NB4 (cell line): ENCODE measurements at regions not wholly inside any gene's neighbourhood (a gene's known extent, or its start where the extent isn't known, plus 50 kb on each side); places are given as distances from the start of the nearest gene placed in this dataset.

Source experiments
- DNase-seq: peaks from one replicate; pipeline ENCODE4 v3.0.0; 2010; ENCODE audit warnings: low read depth
- H3K4me3 ChIP-seq: one replicate; pipeline ENCODE4 v1.5.1; 2011; ENCODE audit warnings: mild to moderate bottlenecking, low read depth, low read length, moderate library complexity
- MYC ChIP-seq: IDR thresholded peaks from 2 replicates; pipeline ENCODE4 v1.6.1; 2011; ENCODE audit warnings: low read depth, low read length
- POLR2A ChIP-seq: IDR thresholded peaks from 2 replicates; pipeline ENCODE4 v1.6.1; 2011; ENCODE audit warnings: mild to moderate bottlenecking; ENCODE audit not compliant: insufficient read length; ENCODE audit errors: extremely low read depth
- TF ChIP-seq, protein P1 (sequence below): IDR thresholded peaks from one replicate; pipeline ENCODE4 v1.5.1; 2012; ENCODE audit warnings: low read depth, low read length
- TF ChIP-seq, protein P2 (sequence below): IDR thresholded peaks from 2 replicates; pipeline ENCODE4 v1.6.1; 2011; ENCODE audit warnings: low read depth, low read length

DNA sequence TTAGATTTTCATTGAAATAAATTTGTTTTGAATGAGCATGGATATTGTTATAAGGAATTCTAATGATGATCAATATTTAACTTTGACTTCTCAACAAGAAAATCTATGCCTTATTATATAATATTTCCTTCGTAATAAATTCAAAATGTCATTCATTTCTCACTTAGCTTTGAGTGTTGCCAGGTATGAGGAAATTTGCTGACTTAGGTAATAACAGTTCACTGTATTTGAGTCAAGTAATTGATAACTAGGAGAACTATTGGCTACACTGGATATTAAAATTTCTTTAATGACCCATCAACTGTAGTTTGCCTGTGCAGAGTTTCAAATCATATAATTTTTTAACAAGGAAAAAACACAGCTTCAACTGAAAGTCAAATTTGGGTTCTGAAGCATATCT is 746.6 kb downstream of the SLITRK5 start:
- TF ChIP-seq, protein P1, sequence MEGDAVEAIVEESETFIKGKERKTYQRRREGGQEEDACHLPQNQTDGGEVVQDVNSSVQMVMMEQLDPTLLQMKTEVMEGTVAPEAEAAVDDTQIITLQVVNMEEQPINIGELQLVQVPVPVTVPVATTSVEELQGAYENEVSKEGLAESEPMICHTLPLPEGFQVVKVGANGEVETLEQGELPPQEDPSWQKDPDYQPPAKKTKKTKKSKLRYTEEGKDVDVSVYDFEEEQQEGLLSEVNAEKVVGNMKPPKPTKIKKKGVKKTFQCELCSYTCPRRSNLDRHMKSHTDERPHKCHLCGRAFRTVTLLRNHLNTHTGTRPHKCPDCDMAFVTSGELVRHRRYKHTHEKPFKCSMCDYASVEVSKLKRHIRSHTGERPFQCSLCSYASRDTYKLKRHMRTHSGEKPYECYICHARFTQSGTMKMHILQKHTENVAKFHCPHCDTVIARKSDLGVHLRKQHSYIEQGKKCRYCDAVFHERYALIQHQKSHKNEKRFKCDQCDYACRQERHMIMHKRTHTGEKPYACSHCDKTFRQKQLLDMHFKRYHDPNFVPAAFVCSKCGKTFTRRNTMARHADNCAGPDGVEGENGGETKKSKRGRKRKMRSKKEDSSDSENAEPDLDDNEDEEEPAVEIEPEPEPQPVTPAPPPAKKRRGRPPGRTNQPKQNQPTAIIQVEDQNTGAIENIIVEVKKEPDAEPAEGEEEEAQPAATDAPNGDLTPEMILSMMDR: no peak
- no peak for TF ChIP-seq POLR2A
- TF ChIP-seq, protein P2, sequence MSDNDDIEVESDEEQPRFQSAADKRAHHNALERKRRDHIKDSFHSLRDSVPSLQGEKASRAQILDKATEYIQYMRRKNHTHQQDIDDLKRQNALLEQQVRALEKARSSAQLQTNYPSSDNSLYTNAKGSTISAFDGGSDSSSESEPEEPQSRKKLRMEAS: no peak
- H3K4me3 ChIP-seq: no peak overlapping the region
- DNase-seq: no peak

DNA sequence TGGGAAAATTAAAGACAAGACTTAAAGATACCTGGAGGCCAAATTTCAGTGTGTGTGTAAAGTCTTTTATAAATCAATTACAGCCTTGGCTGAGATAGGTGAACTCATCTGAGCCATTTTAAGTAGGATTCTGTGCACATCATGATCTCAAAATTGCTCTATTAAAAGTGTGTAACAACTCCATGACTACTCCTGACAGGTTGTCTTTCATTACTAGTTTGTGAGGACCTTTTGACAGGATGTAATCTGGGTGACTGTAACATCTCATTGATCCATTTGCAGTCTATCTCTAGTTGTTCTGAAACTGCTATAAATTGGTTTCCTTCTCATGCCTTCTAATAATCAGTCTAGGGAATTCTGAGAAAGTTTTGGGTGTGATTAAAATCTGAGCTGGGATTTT is 753.3 kb downstream of the SLITRK5 start:
- H3K4me3 ChIP-seq: no peak overlapping the region
- DNase-seq: no peak
- TF ChIP-seq, protein P1: no peak
- TF ChIP-seq, protein P2: no peak
- TF ChIP-seq MYC (no peak), POLR2A (no peak)

- TF ChIP-seq, protein P2: no peak
- TF ChIP-seq POLR2A (no peak), MYC (no peak)
- TF ChIP-seq, protein P1: no peak
- DNase-seq: no peak
These were observed 755.5 kb downstream of the SLITRK5 start for GRCh38 chr13:88426661-88427060.

DNA sequence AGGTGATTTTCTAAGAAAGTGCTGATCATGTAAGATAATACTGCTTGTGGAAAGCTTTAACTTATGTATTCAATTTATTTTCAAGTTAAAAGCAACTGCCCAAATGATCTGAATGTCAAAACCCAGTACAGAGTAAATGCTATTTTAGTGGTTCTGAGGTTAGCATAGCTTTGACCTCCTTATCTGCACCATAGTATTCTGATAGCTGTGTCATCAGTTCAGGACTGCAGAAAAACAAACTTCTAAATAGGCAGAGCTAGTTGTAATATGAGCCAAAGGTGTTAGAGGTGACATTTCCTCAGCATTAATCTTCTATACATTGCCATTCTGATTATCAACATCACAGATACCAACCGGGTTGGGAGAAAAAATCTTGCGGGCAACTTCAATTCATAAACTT is 758.7 kb downstream of the SLITRK5 start:
- no peak overlapping the region for H3K4me3 ChIP-seq
- TF ChIP-seq POLR2A (no peak), MYC (no peak)
- TF ChIP-seq, protein P2: no peak
- TF ChIP-seq, protein P1: no peak
- DNase-seq: no peak

More at GRCh38 chr13:88426661-88427060, 755.5 kb downstream of the SLITRK5 start:
- no peak overlapping the region for H3K4me3 ChIP-seq

DNA sequence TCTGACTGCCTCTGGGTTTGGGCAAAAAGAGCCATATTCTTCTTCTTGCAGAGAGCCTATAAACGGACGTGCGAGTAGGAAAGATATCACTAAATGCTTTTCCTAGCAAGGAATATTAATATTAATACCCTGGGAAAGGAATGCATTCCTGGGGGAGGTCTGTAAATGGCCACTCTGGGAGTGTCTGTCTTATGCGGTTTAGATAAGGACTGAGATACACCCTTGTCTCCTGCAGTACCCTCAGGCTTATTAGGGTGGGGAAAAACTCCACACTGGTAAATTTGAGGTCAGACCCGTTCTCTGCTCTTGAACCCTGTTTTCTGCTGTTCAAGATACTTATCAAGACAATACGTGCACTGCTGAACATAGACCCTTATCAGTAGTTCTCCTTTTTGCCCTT is 763.8 kb downstream of the SLITRK5 start:
- H3K4me3 ChIP-seq: no peak overlapping the region
- no peak for DNase-seq
- TF ChIP-seq, protein P1: no peak
- TF ChIP-seq POLR2A: no peak
- no peak for TF ChIP-seq MYC
- TF ChIP-seq, protein P2: no peak

- DNase-seq: no peak
- no peak for TF ChIP-seq MYC
- TF ChIP-seq, protein P1: no peak
- TF ChIP-seq POLR2A: no peak
- TF ChIP-seq, protein P2: no peak
- H3K4me3 ChIP-seq: no peak overlapping the region
These were observed 765.8 kb downstream of the SLITRK5 start for GRCh38 chr13:88436974-88437373.
